H1 (cell line): ENCODE measurements at regions not wholly inside any gene's neighbourhood (a gene's known extent, or its start where the extent isn't known, plus 50 kb on each side); places are given as distances from the start of the nearest gene placed in this dataset.

Experiments
- CTBP2 ChIP-seq: IDR thresholded peaks from 2 replicates; pipeline ENCODE4 v1.7.0; 2011; ENCODE audit warnings: borderline replicate concordance, mild to moderate bottlenecking, moderate library complexity, mixed read lengths, low read length; ENCODE audit not compliant: insufficient read depth, insufficient read length
- JUND ChIP-seq: IDR thresholded peaks from 2 replicates; pipeline ENCODE4 v1.6.1; 2011; ENCODE audit warnings: mild to moderate bottlenecking, improper control_type of control experiment, low read length
- PHF8 ChIP-seq: fragments of 200-600 bp; sonication (generic); conservative IDR thresholded peaks from 2 replicates; pipeline ENCODE4 v1.7.1; 2012; ENCODE audit warnings: low read depth, mild to moderate bottlenecking, inconsistent platforms, low read length, moderate library complexity
- TBP ChIP-seq: IDR thresholded peaks from 2 replicates; pipeline ENCODE4 v1.6.1; 2011; ENCODE audit warnings: low read depth, low read length, improper control_type of control experiment
- TF ChIP-seq, protein P1 (sequence below): fragments of 300-600 bp; sonication (generic); IDR thresholded peaks from 2 replicates; pipeline ENCODE4 v1.7.1; 2012; ENCODE audit warnings: low read length, moderate library complexity, mild to moderate bottlenecking, inconsistent platforms; ENCODE audit not compliant: insufficient replicate concordance

DNA sequence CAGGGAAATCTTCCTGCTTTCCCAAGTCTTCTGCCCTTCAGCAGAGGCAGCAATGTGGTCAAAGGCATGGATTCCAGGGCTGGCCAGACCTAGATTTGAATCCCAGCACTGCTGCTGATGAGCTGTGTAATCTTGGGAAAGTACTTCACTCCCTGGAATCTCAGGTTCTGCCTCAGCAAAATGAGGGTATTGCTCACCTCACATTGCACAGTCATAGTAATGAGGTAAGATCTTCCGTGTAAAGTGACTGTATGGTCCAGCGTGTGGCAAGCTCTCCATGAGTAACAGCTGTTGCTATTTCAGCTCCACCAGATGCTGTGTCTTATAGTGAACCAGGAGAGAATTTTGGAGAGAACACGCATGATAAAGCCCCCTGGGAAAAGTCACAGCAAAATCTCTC, 56.1 kb upstream of the F3 start (continued):
- TF ChIP-seq, protein P1, sequence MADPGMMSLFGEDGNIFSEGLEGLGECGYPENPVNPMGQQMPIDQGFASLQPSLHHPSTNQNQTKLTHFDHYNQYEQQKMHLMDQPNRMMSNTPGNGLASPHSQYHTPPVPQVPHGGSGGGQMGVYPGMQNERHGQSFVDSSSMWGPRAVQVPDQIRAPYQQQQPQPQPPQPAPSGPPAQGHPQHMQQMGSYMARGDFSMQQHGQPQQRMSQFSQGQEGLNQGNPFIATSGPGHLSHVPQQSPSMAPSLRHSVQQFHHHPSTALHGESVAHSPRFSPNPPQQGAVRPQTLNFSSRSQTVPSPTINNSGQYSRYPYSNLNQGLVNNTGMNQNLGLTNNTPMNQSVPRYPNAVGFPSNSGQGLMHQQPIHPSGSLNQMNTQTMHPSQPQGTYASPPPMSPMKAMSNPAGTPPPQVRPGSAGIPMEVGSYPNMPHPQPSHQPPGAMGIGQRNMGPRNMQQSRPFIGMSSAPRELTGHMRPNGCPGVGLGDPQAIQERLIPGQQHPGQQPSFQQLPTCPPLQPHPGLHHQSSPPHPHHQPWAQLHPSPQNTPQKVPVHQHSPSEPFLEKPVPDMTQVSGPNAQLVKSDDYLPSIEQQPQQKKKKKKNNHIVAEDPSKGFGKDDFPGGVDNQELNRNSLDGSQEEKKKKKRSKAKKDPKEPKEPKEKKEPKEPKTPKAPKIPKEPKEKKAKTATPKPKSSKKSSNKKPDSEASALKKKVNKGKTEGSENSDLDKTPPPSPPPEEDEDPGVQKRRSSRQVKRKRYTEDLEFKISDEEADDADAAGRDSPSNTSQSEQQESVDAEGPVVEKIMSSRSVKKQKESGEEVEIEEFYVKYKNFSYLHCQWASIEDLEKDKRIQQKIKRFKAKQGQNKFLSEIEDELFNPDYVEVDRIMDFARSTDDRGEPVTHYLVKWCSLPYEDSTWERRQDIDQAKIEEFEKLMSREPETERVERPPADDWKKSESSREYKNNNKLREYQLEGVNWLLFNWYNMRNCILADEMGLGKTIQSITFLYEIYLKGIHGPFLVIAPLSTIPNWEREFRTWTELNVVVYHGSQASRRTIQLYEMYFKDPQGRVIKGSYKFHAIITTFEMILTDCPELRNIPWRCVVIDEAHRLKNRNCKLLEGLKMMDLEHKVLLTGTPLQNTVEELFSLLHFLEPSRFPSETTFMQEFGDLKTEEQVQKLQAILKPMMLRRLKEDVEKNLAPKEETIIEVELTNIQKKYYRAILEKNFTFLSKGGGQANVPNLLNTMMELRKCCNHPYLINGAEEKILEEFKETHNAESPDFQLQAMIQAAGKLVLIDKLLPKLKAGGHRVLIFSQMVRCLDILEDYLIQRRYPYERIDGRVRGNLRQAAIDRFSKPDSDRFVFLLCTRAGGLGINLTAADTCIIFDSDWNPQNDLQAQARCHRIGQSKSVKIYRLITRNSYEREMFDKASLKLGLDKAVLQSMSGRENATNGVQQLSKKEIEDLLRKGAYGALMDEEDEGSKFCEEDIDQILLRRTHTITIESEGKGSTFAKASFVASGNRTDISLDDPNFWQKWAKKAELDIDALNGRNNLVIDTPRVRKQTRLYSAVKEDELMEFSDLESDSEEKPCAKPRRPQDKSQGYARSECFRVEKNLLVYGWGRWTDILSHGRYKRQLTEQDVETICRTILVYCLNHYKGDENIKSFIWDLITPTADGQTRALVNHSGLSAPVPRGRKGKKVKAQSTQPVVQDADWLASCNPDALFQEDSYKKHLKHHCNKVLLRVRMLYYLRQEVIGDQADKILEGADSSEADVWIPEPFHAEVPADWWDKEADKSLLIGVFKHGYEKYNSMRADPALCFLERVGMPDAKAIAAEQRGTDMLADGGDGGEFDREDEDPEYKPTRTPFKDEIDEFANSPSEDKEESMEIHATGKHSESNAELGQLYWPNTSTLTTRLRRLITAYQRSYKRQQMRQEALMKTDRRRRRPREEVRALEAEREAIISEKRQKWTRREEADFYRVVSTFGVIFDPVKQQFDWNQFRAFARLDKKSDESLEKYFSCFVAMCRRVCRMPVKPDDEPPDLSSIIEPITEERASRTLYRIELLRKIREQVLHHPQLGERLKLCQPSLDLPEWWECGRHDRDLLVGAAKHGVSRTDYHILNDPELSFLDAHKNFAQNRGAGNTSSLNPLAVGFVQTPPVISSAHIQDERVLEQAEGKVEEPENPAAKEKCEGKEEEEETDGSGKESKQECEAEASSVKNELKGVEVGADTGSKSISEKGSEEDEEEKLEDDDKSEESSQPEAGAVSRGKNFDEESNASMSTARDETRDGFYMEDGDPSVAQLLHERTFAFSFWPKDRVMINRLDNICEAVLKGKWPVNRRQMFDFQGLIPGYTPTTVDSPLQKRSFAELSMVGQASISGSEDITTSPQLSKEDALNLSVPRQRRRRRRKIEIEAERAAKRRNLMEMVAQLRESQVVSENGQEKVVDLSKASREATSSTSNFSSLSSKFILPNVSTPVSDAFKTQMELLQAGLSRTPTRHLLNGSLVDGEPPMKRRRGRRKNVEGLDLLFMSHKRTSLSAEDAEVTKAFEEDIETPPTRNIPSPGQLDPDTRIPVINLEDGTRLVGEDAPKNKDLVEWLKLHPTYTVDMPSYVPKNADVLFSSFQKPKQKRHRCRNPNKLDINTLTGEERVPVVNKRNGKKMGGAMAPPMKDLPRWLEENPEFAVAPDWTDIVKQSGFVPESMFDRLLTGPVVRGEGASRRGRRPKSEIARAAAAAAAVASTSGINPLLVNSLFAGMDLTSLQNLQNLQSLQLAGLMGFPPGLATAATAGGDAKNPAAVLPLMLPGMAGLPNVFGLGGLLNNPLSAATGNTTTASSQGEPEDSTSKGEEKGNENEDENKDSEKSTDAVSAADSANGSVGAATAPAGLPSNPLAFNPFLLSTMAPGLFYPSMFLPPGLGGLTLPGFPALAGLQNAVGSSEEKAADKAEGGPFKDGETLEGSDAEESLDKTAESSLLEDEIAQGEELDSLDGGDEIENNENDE, result no peak
- TF ChIP-seq JUND (no peak), CTBP2 (no peak), PHF8 (no peak), TBP (no peak)
